ENCODE measurements at regions not wholly inside any gene's neighbourhood (a gene's known extent, or its start where the extent isn't known, plus 50 kb on each side); places are given as distances from the start of the nearest gene placed in this dataset.

- TF ChIP-seq, protein P1, sequence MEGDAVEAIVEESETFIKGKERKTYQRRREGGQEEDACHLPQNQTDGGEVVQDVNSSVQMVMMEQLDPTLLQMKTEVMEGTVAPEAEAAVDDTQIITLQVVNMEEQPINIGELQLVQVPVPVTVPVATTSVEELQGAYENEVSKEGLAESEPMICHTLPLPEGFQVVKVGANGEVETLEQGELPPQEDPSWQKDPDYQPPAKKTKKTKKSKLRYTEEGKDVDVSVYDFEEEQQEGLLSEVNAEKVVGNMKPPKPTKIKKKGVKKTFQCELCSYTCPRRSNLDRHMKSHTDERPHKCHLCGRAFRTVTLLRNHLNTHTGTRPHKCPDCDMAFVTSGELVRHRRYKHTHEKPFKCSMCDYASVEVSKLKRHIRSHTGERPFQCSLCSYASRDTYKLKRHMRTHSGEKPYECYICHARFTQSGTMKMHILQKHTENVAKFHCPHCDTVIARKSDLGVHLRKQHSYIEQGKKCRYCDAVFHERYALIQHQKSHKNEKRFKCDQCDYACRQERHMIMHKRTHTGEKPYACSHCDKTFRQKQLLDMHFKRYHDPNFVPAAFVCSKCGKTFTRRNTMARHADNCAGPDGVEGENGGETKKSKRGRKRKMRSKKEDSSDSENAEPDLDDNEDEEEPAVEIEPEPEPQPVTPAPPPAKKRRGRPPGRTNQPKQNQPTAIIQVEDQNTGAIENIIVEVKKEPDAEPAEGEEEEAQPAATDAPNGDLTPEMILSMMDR (IDR thresholded peaks at IDR 0.05) = no peak
- no peak for TF ChIP-seq POLR2A (IDR thresholded peaks at IDR 0.05)
- TF ChIP-seq POLR2AphosphoS5 (IDR thresholded peaks at IDR 0.05) = no peak
These were observed 417.3 kb upstream of the NOX3 start for GRCh38 chr6:155872961-155873360.

All from prostate gland (tissue), 2 donors.